ENCODE measurements at regions not wholly inside any gene's neighbourhood (a gene's known extent, or its start where the extent isn't known, plus 50 kb on each side); places are given as distances from the start of the nearest gene placed in this dataset.

GRCh38 chr13:97723655-97724054 is 229.8 kb upstream of the IPO5 start:
- no peak for TF ChIP-seq EZH2phosphoT487 (IDR thresholded peaks at IDR 0.05; ENCODE audit: low read depth, severe bottlenecking, unreplicated experiment)
- TF ChIP-seq CTCF (IDR thresholded peaks at IDR 0.05; ENCODE audit: poor library complexity): no peak

All from hepatocyte (in vitro differentiated cells).